GM12874 (cell line): ENCODE measurements at regions not wholly inside any gene's neighbourhood (a gene's known extent, or its start where the extent isn't known, plus 50 kb on each side); places are given as distances from the start of the nearest gene placed in this dataset.

Source experiments
- TF ChIP-seq, protein P1 (sequence below): IDR thresholded peaks from 2 replicates; pipeline ENCODE4 v1.5.1; 2011; ENCODE audit warnings: low read depth, mild to moderate bottlenecking, control low read depth, low read length, moderate library complexity; ENCODE audit not compliant: insufficient read depth

DNA sequence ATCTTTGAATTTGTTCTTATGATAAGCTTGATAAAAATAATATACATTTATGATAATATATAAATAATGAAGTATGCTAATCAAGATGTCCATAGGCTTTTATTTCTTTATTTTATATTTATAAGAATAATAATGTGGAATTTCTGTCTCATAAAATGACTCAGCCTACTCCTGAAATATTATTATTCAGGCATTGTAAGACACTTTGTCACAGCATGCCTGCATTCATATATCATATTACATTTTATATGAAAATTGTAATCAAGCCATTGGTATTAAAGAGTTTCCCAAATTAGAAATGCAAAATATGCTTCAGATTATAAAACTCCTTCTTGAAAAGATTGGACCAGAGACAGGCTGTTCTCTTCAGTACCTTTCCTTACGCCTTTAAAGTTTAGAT is 1303.7 kb upstream of the CADM2 start:
- TF ChIP-seq, protein P1, sequence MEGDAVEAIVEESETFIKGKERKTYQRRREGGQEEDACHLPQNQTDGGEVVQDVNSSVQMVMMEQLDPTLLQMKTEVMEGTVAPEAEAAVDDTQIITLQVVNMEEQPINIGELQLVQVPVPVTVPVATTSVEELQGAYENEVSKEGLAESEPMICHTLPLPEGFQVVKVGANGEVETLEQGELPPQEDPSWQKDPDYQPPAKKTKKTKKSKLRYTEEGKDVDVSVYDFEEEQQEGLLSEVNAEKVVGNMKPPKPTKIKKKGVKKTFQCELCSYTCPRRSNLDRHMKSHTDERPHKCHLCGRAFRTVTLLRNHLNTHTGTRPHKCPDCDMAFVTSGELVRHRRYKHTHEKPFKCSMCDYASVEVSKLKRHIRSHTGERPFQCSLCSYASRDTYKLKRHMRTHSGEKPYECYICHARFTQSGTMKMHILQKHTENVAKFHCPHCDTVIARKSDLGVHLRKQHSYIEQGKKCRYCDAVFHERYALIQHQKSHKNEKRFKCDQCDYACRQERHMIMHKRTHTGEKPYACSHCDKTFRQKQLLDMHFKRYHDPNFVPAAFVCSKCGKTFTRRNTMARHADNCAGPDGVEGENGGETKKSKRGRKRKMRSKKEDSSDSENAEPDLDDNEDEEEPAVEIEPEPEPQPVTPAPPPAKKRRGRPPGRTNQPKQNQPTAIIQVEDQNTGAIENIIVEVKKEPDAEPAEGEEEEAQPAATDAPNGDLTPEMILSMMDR = no peak

- TF ChIP-seq, protein P1 = no peak
Observed at GRCh38 chr3:83662381-83662960, 1296.3 kb upstream of the CADM2 start.

DNA sequence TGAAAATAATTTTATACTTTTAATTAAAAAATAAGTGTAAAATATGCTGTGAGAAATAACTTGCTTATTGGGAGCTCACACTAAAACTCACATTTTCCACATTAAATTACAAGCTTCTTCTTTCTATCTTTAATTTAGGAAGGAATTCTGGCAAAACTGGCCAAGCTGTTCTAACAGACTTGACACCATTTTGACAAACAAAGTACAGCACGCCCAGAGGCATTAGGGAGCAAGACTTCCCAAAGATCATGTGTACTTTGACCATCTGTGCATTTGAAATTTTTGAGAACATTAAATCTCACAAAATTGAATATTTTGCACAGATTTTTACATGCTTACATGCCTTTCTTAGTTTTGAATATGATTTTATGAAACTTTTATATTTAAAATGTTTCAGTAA is 1288.4 kb upstream of the CADM2 start:
- TF ChIP-seq, protein P1 = no peak

GRCh38 chr3:83683937-83684598 is 1274.7 kb upstream of the CADM2 start:
- TF ChIP-seq, protein P1 = no peak

- TF ChIP-seq, protein P1 = no peak
Observed at GRCh38 chr3:83706669-83707068, 1252.1 kb upstream of the CADM2 start.

- TF ChIP-seq, protein P1 = no peak
Observed at GRCh38 chr3:83715307-83715706, 1243.5 kb upstream of the CADM2 start.

DNA sequence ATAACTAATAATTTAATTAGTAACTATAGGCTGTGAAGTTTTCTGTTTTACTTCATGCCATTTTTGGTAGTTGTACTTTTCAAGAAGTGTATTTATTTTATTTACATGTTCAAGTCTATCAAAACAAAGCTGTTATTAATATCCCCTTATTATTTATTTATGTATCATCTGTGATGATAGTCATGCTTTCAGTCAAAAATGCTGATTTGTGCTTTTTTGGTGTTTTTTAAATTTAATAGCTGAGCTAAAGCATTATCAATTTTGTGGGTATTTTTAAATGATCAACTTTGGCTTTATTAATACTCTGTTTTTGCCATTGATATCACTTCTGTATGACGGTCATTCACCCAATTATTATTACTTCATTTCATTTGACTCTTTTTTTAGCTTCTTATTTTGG is 1229.2 kb upstream of the CADM2 start:
- TF ChIP-seq, protein P1 = no peak
